ENCODE measurements at regions not wholly inside any gene's neighbourhood (a gene's known extent, or its start where the extent isn't known, plus 50 kb on each side); places are given as distances from the start of the nearest gene placed in this dataset.

DNA sequence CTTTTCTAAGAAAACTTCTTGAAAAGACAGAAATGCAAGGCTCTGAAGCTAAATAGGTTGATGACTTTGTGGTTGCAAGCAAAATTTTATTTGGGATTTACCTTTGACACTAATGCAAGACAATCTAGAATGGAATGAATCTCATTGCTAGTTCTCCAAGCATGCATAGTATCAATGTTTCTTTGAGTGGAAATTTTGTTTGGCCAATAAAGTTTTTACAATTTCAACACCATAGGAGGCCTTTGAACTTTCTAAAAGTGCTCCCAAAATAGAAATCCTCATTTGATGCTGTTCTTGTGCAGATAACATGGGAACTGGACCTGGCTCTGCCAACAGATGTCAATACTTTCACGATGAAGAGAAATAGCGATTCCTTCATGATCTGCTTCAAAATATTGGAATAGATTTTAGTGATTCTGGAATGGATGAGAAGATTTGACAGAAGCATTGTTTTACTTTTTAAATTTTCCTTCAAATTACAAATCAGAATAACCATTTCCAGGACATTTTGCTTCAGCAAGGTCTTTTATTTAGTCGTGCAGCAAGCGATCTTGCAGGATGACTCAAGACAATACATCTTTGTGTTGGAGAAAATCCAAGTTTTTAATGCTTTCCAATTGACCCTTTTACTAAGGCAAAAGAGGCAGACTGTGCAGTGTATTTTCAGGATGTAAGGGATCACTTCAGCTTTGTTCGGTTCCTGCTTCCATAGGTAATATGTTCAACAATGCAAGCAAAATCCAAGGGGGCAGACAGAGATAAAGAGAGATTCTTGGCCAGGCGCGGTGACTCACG is 51.7 kb upstream of the OTUD4 start:
- DNase-seq: no peak

DNA sequence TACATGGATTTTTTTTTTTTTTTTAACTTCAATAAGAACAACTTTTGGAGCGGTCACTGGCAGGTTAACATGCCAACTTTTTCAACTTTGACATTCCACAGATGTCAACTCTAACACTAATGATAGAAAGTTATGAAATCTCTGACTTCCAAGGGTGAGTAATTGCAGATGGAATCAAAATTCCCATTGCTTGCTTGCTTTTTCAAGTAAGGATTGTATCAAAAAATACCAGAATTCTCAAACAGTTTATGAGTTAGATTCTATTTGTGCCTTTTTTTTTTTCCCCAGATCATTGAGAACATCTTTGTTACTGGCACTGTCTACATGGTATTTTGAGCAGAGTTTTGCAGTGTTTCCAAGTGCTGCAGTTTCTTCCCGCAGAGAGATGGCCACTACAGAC is 50.3 kb upstream of the OTUD4 start:
- no peak for DNase-seq
